Middle frontal gyrus (tissue), 1 donor: ENCODE measurements at regions not wholly inside any gene's neighbourhood (a gene's known extent, or its start where the extent isn't known, plus 50 kb on each side); places are given as distances from the start of the nearest gene placed in this dataset.

ENCODE experiments used
- DNase-seq: peaks from one replicate; pipeline ENCODE4 v3.0.0-alpha.2; 2015; ENCODE audit warnings: low spot score; ENCODE audit errors: extremely low spot score

- no peak for DNase-seq
These were observed 323.1 kb upstream of the CCDC196 start for GRCh38 chr14:66163023-66163422.

- DNase-seq, result no peak
These were observed 320.8 kb upstream of the CCDC196 start for GRCh38 chr14:66165337-66165736.

DNA sequence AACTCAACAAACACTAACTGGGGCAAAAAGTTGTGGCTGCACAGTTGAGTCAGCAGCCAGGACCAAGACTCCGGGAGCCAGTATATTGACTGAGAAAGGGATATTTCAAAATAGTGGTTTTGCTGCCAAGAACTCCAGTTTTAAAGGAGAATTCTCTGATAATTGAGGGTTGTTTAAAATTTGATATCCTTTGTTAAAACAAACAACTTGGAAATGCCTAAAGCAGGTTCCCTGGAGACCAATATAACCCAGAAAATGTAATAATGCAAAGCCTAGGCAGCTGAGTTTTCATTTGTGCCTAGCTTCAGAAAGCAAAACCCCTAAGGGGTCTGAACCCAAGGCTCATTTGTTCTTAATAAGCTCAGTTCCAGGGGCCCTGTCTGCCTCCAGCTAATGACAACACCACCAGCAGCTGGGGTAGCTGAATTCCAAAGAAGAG lies 311.7 kb upstream of the CCDC196 start:
- DNase-seq, result no peak

DNA sequence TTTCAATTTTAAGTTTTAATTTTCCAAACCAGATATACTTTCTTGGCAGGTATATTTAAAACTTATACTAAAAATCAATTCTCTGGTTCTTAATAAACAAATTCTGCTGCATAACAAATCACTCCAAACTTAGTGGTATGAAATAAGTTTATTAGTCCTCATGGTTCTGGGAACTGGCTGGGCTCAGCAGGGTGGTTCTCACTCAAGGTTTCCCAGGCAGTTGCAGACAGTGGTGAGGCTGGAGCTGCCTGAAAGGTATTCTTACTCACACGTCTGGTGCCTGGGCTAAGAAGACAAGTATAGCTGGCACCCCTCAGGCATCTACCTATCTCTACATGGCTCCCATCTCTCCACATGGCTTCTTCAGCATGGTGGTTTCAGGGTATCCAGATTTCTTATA lies 308.2 kb upstream of the CCDC196 start:
- no peak for DNase-seq

- DNase-seq, result no peak
These were observed 289.5 kb upstream of the CCDC196 start for GRCh38 chr14:66196670-66197069.

DNA sequence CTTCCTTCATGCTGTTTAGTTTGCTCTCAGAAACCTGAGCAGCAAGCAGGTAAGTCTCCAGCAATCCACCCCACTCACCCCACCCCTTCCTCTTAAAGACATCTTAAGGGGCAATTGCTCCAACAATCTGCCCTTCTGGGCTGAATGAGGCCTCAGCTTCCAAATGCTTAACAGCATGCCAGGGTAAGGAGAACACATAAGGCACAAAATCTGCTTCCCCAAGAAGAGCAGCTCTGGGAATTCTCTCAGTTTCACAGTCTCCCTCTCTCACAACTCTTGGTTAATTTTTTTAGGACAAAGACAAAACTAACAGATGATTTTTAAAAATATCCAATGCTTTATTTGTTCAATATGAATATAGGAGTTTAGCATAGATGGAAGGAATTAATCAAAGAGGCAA lies 288.9 kb upstream of the CCDC196 start:
- no peak for DNase-seq

GRCh38 chr14:66206554-66206953 lies 279.6 kb upstream of the CCDC196 start:
- no peak for DNase-seq

DNA sequence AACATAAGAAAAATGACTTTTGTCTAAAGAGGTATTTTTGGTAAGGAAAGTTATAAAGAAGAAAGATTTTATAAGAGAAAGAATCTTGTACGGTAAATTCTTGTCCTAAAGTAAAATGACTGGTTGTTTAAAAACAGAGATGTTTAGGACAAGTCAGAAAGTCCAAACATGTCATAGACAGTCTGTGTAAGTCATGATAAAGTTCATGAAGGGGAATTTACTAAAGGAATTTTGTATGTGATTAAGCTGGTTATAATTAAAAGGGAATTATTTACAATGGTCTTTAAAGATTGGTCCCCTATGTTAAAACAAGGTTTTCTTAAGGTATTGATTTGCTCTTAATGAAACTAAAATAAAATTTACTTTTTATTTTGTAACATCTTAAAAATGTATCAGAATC lies 269.4 kb upstream of the CCDC196 start:
- no peak for DNase-seq

- no peak for DNase-seq
These were observed 266.3 kb upstream of the CCDC196 start for GRCh38 chr14:66219886-66220285.

DNA sequence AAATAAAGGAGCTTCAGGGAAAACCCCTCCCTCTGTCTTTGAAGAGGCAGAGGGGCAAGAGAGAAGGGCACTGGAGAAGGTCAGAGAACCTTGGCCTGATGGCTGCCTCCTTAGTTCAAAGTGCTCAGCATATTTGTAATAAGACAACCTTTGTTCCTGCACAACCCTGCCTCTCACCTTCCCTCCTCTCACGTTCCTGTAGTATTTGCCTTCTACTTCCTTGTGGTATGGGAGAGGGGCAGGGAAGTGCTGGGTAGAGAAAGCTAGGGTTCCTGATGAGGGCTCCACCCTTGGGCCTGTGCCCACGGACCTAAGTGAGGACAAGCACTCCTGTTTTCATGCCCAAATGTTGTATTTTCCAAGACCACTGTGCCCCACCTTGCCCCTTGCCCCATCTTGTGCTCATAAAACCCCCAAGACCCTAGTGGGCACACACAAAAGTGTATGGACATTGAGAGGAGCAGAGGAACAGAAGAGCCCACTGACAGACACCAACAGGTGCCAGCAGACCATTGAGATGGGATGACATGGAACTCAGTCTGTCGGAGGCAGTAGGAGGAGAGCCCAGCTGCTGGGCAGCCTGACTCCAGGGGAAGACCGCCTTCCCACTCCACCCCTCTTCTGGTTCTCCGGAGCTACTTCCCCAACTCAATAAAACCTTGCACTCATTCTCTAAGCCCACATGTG lies 261.5 kb upstream of the CCDC196 start:
- DNase-seq, result no peak

DNA sequence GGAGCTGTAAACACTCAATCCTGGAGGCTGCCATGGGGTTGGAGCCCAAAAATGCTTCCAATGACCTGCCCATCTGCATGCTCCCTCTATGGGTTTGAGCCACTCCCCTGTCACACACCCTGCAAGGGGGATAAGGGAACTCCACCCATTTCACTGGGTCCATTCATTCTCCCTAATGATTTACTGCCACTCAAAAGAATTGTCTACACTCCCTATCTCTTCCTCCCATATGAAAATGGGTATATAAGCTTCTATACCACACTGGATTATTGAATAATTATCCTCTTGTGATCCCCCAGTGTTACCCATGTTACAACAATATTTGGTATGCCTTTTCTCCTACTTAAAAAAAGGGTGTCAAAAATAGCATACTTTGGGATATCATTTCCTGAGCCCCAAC lies 260.8 kb upstream of the CCDC196 start:
- no peak for DNase-seq

- DNase-seq, result no peak
These were observed 257.8 kb upstream of the CCDC196 start for GRCh38 chr14:66228267-66228970.

- no peak for DNase-seq
These were observed 254.4 kb upstream of the CCDC196 start for GRCh38 chr14:66231820-66232219.

DNA sequence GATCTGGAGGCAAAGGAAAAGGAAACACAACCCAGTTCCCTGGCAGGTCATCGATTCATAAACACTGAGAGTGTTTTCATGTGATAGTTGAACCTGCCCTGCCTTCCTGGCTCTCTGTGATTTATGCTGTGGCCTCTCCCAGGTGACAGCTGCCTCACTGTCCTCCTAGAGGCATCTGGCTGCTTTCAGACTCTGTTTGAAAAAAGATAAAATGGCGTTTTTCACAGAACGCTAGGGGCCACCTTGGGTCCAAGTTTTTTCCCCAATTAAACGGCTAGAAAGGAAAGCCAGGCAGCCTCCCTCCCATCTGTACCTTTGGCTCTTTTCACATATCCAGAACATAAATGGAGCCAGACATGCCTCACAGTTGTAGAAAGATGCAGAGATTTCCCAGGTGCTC lies 252.6 kb upstream of the CCDC196 start:
- no peak for DNase-seq

GRCh38 chr14:66234411-66234810 lies 251.8 kb upstream of the CCDC196 start:
- DNase-seq, result no peak

DNA sequence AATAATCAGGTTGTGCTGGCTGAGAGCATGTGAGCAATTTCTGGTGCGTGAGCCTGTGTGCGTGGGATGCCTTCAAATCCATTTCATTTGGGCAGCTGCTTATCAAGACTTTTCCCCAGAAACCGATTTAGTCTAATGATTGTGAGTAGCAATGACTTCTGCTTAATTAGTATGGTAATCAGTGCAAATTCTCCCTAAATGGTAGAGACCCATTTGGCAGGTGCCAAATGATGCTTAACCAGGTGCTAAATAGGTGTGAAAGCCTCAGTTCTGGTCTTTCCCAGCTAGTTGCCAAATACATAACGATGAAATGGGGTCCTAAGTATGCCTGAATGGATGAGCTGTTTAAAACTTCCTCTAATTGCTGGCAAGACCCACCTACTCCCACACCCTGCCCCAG lies 248.4 kb upstream of the CCDC196 start:
- DNase-seq, result no peak

GRCh38 chr14:66238969-66239368 lies 247.2 kb upstream of the CCDC196 start:
- no peak for DNase-seq

- no peak for DNase-seq
These were observed 246.6 kb upstream of the CCDC196 start for GRCh38 chr14:66239589-66239988.

DNA sequence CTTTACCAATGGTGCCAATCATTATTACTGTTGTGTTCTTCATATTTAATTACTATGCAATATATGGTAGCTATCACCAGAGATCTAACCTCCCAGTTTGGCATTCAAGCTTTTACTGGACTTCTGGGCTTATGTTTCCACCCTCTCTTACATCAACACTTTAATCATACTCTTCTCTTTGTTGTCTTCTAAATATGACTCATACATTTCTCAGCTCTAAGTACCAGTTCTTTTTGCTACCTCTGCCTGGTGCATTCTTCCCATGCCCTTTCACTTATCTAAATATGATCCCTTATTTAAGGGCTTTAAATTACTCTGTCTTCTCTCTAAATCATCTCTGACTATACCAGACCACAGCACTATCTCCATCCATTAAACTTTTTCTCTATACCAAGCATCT lies 246.1 kb upstream of the CCDC196 start:
- no peak for DNase-seq

DNA sequence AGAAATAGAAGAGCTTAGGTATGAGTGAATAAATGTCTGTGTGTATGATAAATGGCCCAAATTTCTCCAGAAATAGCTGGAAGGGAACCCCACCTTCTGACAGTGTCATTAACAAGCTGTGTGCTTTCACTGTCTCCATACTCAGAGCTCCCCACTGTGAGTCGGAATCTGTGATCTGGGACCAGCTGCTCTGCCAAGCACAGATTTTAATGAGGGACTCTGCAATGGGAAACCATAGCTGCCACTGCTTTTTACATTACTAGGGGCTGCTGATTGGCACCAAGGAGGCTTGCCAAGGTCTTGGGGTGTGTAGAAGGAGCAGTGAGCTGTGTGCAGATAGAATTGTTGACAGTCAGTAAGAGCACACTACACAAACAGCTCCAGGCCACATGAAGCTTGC lies 244.2 kb upstream of the CCDC196 start:
- no peak for DNase-seq

- DNase-seq, result no peak
These were observed 241.3 kb upstream of the CCDC196 start for GRCh38 chr14:66244834-66245233.

GRCh38 chr14:66247662-66248193 lies 238.4 kb upstream of the CCDC196 start:
- no peak for DNase-seq

- DNase-seq, result no peak
These were observed 237.9 kb upstream of the CCDC196 start for GRCh38 chr14:66248256-66248655.
